Peyer's patch (tissue), 4 donors: ENCODE measurements at regions not wholly inside any gene's neighbourhood (a gene's known extent, or its start where the extent isn't known, plus 50 kb on each side); places are given as distances from the start of the nearest gene placed in this dataset.

Experiments used
- CTCF ChIP-seq, 6 experiments: fragments of 450-650 bp in 4 of 6; fragments of 200-600 bp in 2 of 6; sonication (generic) in 1 of 6; IDR thresholded peaks; one replicate each; pipeline ENCODE4 v1.5.1; 2017 to 2019; ENCODE audit warnings: antibody characterized with exemption in 6 of 6, mild to moderate bottlenecking in 3 of 6, moderate library complexity in 1 of 6
- POLR2A ChIP-seq, 2 donors: fragments of 450-650 bp; IDR thresholded peaks; one replicate each; pipeline ENCODE4 v1.5.1; 2017; ENCODE audit warnings: antibody characterized with exemption in 2 of 2, mild to moderate bottlenecking in 2 of 2, moderate library complexity in 2 of 2

GRCh38 chr4:90024519-90024918 is 102.7 kb upstream of the CCSER1 start:
- no peak for TF ChIP-seq CTCF (IDR thresholded peaks at IDR 0.05)
- TF ChIP-seq POLR2A (IDR thresholded peaks at IDR 0.05): no peak
